GM12878 (cell line): ENCODE measurements at regions not wholly inside any gene's neighbourhood (a gene's known extent, or its start where the extent isn't known, plus 50 kb on each side); places are given as distances from the start of the nearest gene placed in this dataset.

Experiments used
- ATF3 ChIP-seq: IDR thresholded peaks from 2 replicates; pipeline ENCODE4 v1.6.1; 2011; ENCODE audit warnings: low read depth, mild to moderate bottlenecking, low read length, moderate library complexity, borderline replicate concordance; ENCODE audit errors: extremely low read depth
- CHD1 ChIP-seq: IDR thresholded peaks from 2 replicates; pipeline ENCODE4 v1.6.1; 2012; ENCODE audit warnings: low read depth, low read length, improper control_type of control experiment
- ELK1 ChIP-seq: IDR thresholded peaks from 2 replicates; pipeline ENCODE4 v1.6.1; 2012; ENCODE audit warnings: low read depth, low read length, improper control_type of control experiment
- FOXK2 ChIP-seq: fragments of 450-650 bp; IDR thresholded peaks from 2 replicates; pipeline ENCODE4 v1.6.1; 2017; ENCODE audit warnings: mild to moderate bottlenecking, moderate library complexity
- RELA ChIP-seq: fragments of 450-650 bp; IDR thresholded peaks from 2 replicates; pipeline ENCODE4 v1.8.0; 2014; ENCODE audit warnings: borderline replicate concordance; ENCODE audit not compliant: partially characterized antibody
- RELB ChIP-seq: fragments of 450-650 bp; IDR thresholded peaks from 2 replicates; pipeline ENCODE4 v1.6.1; 2017; ENCODE audit warnings: low read depth, mild to moderate bottlenecking, moderate library complexity
- TAF1 ChIP-seq: IDR thresholded peaks from 2 replicates; pipeline ENCODE4 v1.6.1; 2011; ENCODE audit warnings: mild to moderate bottlenecking, low read depth, low read length, borderline replicate concordance
- TBL1XR1 ChIP-seq: IDR thresholded peaks from 2 replicates; pipeline ENCODE4 v1.6.1; 2012; ENCODE audit warnings: low read depth, low read length, improper control_type of control experiment
- TCF12 ChIP-seq: IDR thresholded peaks from 2 replicates; pipeline ENCODE4 v1.6.1; 2011; ENCODE audit warnings: low read depth, mild to moderate bottlenecking, low read length
- ZNF622 ChIP-seq: fragments of 450-650 bp; IDR thresholded peaks from 2 replicates; pipeline ENCODE4 v1.6.1; 2017; ENCODE audit warnings: mild to moderate bottlenecking, inconsistent platforms
- ZZZ3 ChIP-seq: IDR thresholded peaks from 2 replicates; pipeline ENCODE4 v1.6.1; 2011; ENCODE audit warnings: low read depth; ENCODE audit not compliant: control insufficient read depth, insufficient read length
- TF ChIP-seq, protein P1 (sequence below), 3 experiments: IDR thresholded peaks in 2 of 3; conservative IDR thresholded peaks in 1 of 3; 2 replicates each; pipeline ENCODE4 v1.5.1; 2011; ENCODE audit warnings: low read depth in 3 of 3, low read length in 3 of 3, mild to moderate bottlenecking in 3 of 3, control low read depth in 2 of 3, moderate library complexity in 2 of 3, inconsistent platforms in 1 of 3, mixed read lengths in 1 of 3; ENCODE audit not compliant: control insufficient read depth in 2 of 3, insufficient read depth in 1 of 3; ENCODE audit errors: extremely low read depth in 1 of 3
- TF ChIP-seq, protein P2 (sequence below): fragments of 450-650 bp; IDR thresholded peaks from 2 replicates; pipeline ENCODE4 v1.6.1; 2017; ENCODE audit warnings: mild to moderate bottlenecking, moderate library complexity

GRCh38 chr3:170701696-170702678 lies 116.1 kb upstream of the SLC7A14 start:
- TF ChIP-seq, protein P1, sequence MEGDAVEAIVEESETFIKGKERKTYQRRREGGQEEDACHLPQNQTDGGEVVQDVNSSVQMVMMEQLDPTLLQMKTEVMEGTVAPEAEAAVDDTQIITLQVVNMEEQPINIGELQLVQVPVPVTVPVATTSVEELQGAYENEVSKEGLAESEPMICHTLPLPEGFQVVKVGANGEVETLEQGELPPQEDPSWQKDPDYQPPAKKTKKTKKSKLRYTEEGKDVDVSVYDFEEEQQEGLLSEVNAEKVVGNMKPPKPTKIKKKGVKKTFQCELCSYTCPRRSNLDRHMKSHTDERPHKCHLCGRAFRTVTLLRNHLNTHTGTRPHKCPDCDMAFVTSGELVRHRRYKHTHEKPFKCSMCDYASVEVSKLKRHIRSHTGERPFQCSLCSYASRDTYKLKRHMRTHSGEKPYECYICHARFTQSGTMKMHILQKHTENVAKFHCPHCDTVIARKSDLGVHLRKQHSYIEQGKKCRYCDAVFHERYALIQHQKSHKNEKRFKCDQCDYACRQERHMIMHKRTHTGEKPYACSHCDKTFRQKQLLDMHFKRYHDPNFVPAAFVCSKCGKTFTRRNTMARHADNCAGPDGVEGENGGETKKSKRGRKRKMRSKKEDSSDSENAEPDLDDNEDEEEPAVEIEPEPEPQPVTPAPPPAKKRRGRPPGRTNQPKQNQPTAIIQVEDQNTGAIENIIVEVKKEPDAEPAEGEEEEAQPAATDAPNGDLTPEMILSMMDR (IDR thresholded peaks at IDR 0.05 in 2 of 3, conservative IDR thresholded peaks at IDR 0.05 in 1 of 3; ENCODE audit: control insufficient read depth in 2 of 3, extremely low read depth in 1 of 3, insufficient read depth in 1 of 3, low read depth in 3 of 3, low read length in 3 of 3): no peak
- no peak for TF ChIP-seq FOXK2
- no peak for TF ChIP-seq ZZZ3
- TF ChIP-seq ELK1: no peak
- no peak for TF ChIP-seq ZNF622
- TF ChIP-seq TAF1: no peak
- TF ChIP-seq CHD1: no peak
- TF ChIP-seq RELB: no peak
- no peak for TF ChIP-seq RELA
- TF ChIP-seq, protein P2, sequence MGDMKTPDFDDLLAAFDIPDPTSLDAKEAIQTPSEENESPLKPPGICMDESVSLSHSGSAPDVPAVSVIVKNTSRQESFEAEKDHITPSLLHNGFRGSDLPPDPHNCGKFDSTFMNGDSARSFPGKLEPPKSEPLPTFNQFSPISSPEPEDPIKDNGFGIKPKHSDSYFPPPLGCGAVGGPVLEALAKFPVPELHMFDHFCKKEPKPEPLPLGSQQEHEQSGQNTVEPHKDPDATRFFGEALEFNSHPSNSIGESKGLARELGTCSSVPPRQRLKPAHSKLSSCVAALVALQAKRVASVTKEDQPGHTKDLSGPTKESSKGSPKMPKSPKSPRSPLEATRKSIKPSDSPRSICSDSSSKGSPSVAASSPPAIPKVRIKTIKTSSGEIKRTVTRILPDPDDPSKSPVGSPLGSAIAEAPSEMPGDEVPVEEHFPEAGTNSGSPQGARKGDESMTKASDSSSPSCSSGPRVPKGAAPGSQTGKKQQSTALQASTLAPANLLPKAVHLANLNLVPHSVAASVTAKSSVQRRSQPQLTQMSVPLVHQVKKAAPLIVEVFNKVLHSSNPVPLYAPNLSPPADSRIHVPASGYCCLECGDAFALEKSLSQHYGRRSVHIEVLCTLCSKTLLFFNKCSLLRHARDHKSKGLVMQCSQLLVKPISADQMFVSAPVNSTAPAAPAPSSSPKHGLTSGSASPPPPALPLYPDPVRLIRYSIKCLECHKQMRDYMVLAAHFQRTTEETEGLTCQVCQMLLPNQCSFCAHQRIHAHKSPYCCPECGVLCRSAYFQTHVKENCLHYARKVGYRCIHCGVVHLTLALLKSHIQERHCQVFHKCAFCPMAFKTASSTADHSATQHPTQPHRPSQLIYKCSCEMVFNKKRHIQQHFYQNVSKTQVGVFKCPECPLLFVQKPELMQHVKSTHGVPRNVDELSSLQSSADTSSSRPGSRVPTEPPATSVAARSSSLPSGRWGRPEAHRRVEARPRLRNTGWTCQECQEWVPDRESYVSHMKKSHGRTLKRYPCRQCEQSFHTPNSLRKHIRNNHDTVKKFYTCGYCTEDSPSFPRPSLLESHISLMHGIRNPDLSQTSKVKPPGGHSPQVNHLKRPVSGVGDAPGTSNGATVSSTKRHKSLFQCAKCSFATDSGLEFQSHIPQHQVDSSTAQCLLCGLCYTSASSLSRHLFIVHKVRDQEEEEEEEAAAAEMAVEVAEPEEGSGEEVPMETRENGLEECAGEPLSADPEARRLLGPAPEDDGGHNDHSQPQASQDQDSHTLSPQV: no peak
- no peak for TF ChIP-seq ATF3
- TF ChIP-seq TBL1XR1: no peak
- TF ChIP-seq TCF12: no peak
